Suprapubic skin (tissue), 4 donors: ENCODE measurements at regions not wholly inside any gene's neighbourhood (a gene's known extent, or its start where the extent isn't known, plus 50 kb on each side); places are given as distances from the start of the nearest gene placed in this dataset.

ENCODE experiments used
- DNase-seq, 2 donors: peaks; one replicate each; pipeline ENCODE4 v3.0.0-alpha.2; 2019; ENCODE audit warnings: low spot score in 2 of 2
- H3K27ac ChIP-seq: fragments of 200-600 bp; sonication (generic); one replicate; pipeline ENCODE4 v1.5.1; 2019
- H3K27me3 ChIP-seq: fragments of 200-600 bp; sonication (generic); one replicate; pipeline ENCODE4 v1.5.1; 2019
- H3K36me3 ChIP-seq: fragments of 200-600 bp; sonication (generic); one replicate; pipeline ENCODE4 v1.5.1; 2019
- H3K4me1 ChIP-seq: fragments of 200-600 bp; sonication (generic); one replicate; pipeline ENCODE4 v1.5.1; 2019
- H3K4me3 ChIP-seq: fragments of 200-600 bp; sonication (generic); one replicate; pipeline ENCODE4 v1.5.1; 2019; ENCODE audit warnings: mild to moderate bottlenecking
- H3K9me3 ChIP-seq: fragments of 200-600 bp; sonication (generic); one replicate; pipeline ENCODE4 v1.5.1; 2019
- CTCF ChIP-seq, 2 donors: fragments of 200-600 bp in 1 of 2; fragments of 450-650 bp in 1 of 2; sonication (generic) in 1 of 2; IDR thresholded peaks; one replicate each; pipeline ENCODE4 v1.5.1; 2016 to 2019; ENCODE audit warnings: antibody characterized with exemption in 2 of 2, mild to moderate bottlenecking in 1 of 2, moderate library complexity in 1 of 2
- EP300 ChIP-seq: sonication (generic); formaldehyde crosslinking; IDR thresholded peaks from one replicate; pipeline ENCODE4 v1.6.1; 2017; ENCODE audit warnings: antibody characterized with exemption
- POLR2A ChIP-seq, 2 donors: fragments of 450-650 bp; IDR thresholded peaks; one replicate each; pipeline ENCODE4 v1.6.1; 2017; ENCODE audit warnings: antibody characterized with exemption in 2 of 2, mild to moderate bottlenecking in 2 of 2, moderate library complexity in 2 of 2
- POLR2AphosphoS5 ChIP-seq, 3 donors: sonication (generic); formaldehyde crosslinking; IDR thresholded peaks; one replicate each; pipeline ENCODE4 v1.6.1; 2017; ENCODE audit warnings: antibody characterized with exemption in 3 of 3
- WGBS: methylation state at CpG from one replicate; pipeline ENCODE4 v1.1.5; 2018; 5-methylcytosine and 5-hydroxymethylcytosine counted together

- no peak overlapping the region for H3K27ac ChIP-seq
- TF ChIP-seq EP300 (no peak), POLR2A (IDR thresholded peaks at IDR 0.05) (no peak)
- WGBS, result 92% methylated on average over 6 of the region's 6 CpGs
- no peaks in the 10 kb centered on the region for H3K36me3 ChIP-seq
- no peaks in the 10 kb centered on the region for H3K9me3 ChIP-seq
- no peaks in the 10 kb centered on the region for H3K27me3 ChIP-seq
- peaks cover 5% of the 10 kb centered on the region for H3K4me1 ChIP-seq
- no peak overlapping the region for H3K4me3 ChIP-seq
- DNase-seq, result no peak
Measured at GRCh38 chr20:10724449-10725173, 50.8 kb upstream of the JAG1 start.

GRCh38 chr20:10728873-10729670 is 55.3 kb upstream of the JAG1 start:
- 74% methylated on average over 8 of the region's 8 CpGs for WGBS
- no peak for DNase-seq
- Histone ChIP-seq H3K27ac (no peak overlapping the region), H3K4me1 (peaks cover 7% of the 10 kb centered on the region), H3K4me3 (no peak overlapping the region), H3K36me3 (no peaks in the 10 kb centered on the region), H3K9me3 (no peaks in the 10 kb centered on the region), H3K27me3 (no peaks in the 10 kb centered on the region)
- TF ChIP-seq CTCF (IDR thresholded peaks at IDR 0.05), result no peak

GRCh38 chr20:10729785-10730184 is 56.0 kb upstream of the JAG1 start:
- Histone ChIP-seq H3K4me3 (no peak overlapping the region), H3K36me3 (no peaks in the 10 kb centered on the region), H3K9me3 (no peaks in the 10 kb centered on the region), H3K4me1 (peaks cover 7% of the 10 kb centered on the region), H3K27me3 (no peaks in the 10 kb centered on the region), H3K27ac (no peak overlapping the region)
- TF ChIP-seq POLR2A (IDR thresholded peaks at IDR 0.05) (no peak), EP300 (no peak), CTCF (IDR thresholded peaks at IDR 0.05) (no peak), POLR2AphosphoS5 (IDR thresholded peaks at IDR 0.05) (no peak)
- DNase-seq, result no peak

GRCh38 chr20:10730629-10731183 is 56.9 kb upstream of the JAG1 start:
- Histone ChIP-seq H3K36me3 (no peaks in the 10 kb centered on the region), H3K27me3 (no peaks in the 10 kb centered on the region), H3K27ac (no peak overlapping the region), H3K9me3 (no peaks in the 10 kb centered on the region), H3K4me3 (no peak overlapping the region), H3K4me1 (peaks cover 7% of the 10 kb centered on the region)
- WGBS, result 97% methylated on average over 1 of the region's 1 CpG
- TF ChIP-seq CTCF (IDR thresholded peaks at IDR 0.05) (no peak), POLR2A (IDR thresholded peaks at IDR 0.05) (no peak), EP300 (no peak), POLR2AphosphoS5 (IDR thresholded peaks at IDR 0.05) (no peak)
- no peak for DNase-seq

GRCh38 chr20:10731190-10731965 is 57.6 kb upstream of the JAG1 start:
- no peak overlapping the region for H3K4me3 ChIP-seq
- H3K9me3 ChIP-seq, result no peaks in the 10 kb centered on the region
- H3K27me3 ChIP-seq, result no peaks in the 10 kb centered on the region
- H3K4me1 ChIP-seq, result peaks cover 7% of the 10 kb centered on the region
- no peak overlapping the region for H3K27ac ChIP-seq
- no peak for DNase-seq
- no peaks in the 10 kb centered on the region for H3K36me3 ChIP-seq
- TF ChIP-seq CTCF (IDR thresholded peaks at IDR 0.05) (no peak), POLR2AphosphoS5 (IDR thresholded peaks at IDR 0.05) (no peak), EP300 (no peak), POLR2A (IDR thresholded peaks at IDR 0.05) (no peak)
- 31% methylated on average over 6 of the region's 6 CpGs for WGBS
